Stomach (tissue), 8 donors: ENCODE measurements at regions not wholly inside any gene's neighbourhood (a gene's known extent, or its start where the extent isn't known, plus 50 kb on each side); places are given as distances from the start of the nearest gene placed in this dataset.

Source experiments
- DNase-seq, 2 donors: peaks; one replicate each; pipeline versions ENCODE4 v3.0.0 to v3.0.0-alpha.2; 2013 to 2019
- H3K27ac ChIP-seq, 5 donors: fragments of 200-600 bp in 4 of 5; sonication (generic) in 4 of 5; one replicate each; pipeline ENCODE4 v1.5.1; 2013 to 2019; ENCODE audit warnings: mild to moderate bottlenecking in 1 of 5, moderate library complexity in 1 of 5
- H3K27me3 ChIP-seq, 3 donors: fragments of 200-600 bp; sonication (generic); one replicate each; pipeline ENCODE4 v1.5.1; 2017 to 2019; ENCODE audit warnings: mixed run types in 1 of 3
- H3K36me3 ChIP-seq, 4 donors: fragments of 200-600 bp; sonication (generic); 1 replicate in 3 of 4; 2 replicates in 1 of 4; pipeline ENCODE4 v1.5.1; 2016 to 2019
- H3K4me1 ChIP-seq, 4 donors: fragments of 200-600 bp; sonication (generic); one replicate each; pipeline ENCODE4 v1.5.1; 2016 to 2019
- H3K4me3 ChIP-seq, 4 donors: fragments of 200-600 bp; sonication (generic) in 3 of 4; one replicate each; pipeline ENCODE4 v1.5.1; 2016 to 2019; ENCODE audit warnings: mild to moderate bottlenecking in 1 of 4
- H3K9me3 ChIP-seq, 4 donors: fragments of 200-600 bp; sonication (generic); one replicate each; pipeline ENCODE4 v1.5.1; 2016 to 2019
- EP300 ChIP-seq: sonication (generic); formaldehyde crosslinking; IDR thresholded peaks from one replicate; pipeline ENCODE4 v1.6.1; 2017; ENCODE audit warnings: antibody characterized with exemption
- POLR2A ChIP-seq, 4 donors: fragments of 450-650 bp; IDR thresholded peaks; one replicate each; pipeline ENCODE4 v1.6.1; 2016; ENCODE audit warnings: antibody characterized with exemption in 4 of 4, control low read depth in 2 of 4, mild to moderate bottlenecking in 1 of 4, moderate library complexity in 1 of 4
- POLR2AphosphoS5 ChIP-seq, 3 donors: sonication (generic); formaldehyde crosslinking; IDR thresholded peaks; one replicate each; pipeline ENCODE4 v1.6.1; 2016; ENCODE audit warnings: antibody characterized with exemption in 3 of 3
- WGBS, 5 donors: extraction: QIAGEN DNeasy Blood & Tissue Kit in 3 of 5; methylation state at CpG; one replicate each; pipeline versions ENCODE4 v1.1.5 to v1.1.7; 2013 to 2018; 5-methylcytosine and 5-hydroxymethylcytosine counted together
- intact Hi-C: fragments of 100-400 bp; cut with DNase I; formaldehyde crosslinking; loops from one replicate; pipeline ENCODE4 v1.15.1; 2023; ENCODE audit warnings: low total_unique reads
- TF ChIP-seq, protein P1 (sequence below), 7 experiments: fragments of 450-650 bp in 4 of 7; fragments of 200-600 bp in 3 of 7; sonication (generic) in 3 of 7; IDR thresholded peaks; one replicate each; pipeline ENCODE4 v1.5.1; 2016 to 2019; ENCODE audit warnings: antibody characterized with exemption in 7 of 7, control low read depth in 2 of 7, mild to moderate bottlenecking in 1 of 7
- donor health status: healthy with polysubstance abuse.
- donor health status: Bipolar disorder and iron deficiency.
- donor health status: healthy.

DNA sequence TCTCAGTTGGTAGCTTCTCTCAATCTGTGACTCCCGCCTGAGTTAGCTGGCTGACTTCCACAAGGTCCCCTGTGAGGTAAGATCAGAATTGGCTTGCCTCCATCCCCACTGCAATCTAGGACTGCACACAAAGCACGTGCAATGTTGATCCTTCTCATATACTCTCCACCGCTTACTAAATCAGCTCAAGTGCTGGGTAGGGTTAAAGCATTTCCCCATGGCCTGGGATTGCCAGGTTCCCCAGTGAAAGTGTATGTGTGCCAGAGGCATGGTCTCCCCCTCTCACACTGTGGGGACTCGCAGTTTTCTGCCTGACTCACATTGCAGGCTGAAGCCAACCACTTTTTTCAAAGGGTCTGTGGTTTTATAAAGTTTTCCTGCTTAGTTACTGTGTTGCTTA is 886.9 kb downstream of the FAM133A start:
- no peak overlapping the region for H3K4me3 ChIP-seq
- intact Hi-C loops: no loop called here
- no peaks in the 10 kb centered on the region for H3K9me3 ChIP-seq
- WGBS, 5 donors: 36 to 50% (median 42%) methylated on average over 1 to 4 of the region's 4 CpGs
- H3K36me3 ChIP-seq: no peaks in the 10 kb centered on the region
- no peaks in the 10 kb centered on the region for H3K4me1 ChIP-seq
- TF ChIP-seq POLR2AphosphoS5 (IDR thresholded peaks at IDR 0.05): no peak
- no peak for TF ChIP-seq EP300
- TF ChIP-seq, protein P1, sequence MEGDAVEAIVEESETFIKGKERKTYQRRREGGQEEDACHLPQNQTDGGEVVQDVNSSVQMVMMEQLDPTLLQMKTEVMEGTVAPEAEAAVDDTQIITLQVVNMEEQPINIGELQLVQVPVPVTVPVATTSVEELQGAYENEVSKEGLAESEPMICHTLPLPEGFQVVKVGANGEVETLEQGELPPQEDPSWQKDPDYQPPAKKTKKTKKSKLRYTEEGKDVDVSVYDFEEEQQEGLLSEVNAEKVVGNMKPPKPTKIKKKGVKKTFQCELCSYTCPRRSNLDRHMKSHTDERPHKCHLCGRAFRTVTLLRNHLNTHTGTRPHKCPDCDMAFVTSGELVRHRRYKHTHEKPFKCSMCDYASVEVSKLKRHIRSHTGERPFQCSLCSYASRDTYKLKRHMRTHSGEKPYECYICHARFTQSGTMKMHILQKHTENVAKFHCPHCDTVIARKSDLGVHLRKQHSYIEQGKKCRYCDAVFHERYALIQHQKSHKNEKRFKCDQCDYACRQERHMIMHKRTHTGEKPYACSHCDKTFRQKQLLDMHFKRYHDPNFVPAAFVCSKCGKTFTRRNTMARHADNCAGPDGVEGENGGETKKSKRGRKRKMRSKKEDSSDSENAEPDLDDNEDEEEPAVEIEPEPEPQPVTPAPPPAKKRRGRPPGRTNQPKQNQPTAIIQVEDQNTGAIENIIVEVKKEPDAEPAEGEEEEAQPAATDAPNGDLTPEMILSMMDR (IDR thresholded peaks at IDR 0.05): no peak
- no peak for TF ChIP-seq POLR2A (IDR thresholded peaks at IDR 0.05)
- DNase-seq: peak in 1 of 2 donors; percentile 4
- no peak overlapping the region for H3K27ac ChIP-seq
- H3K27me3 ChIP-seq: no peaks in the 10 kb centered on the region

DNA sequence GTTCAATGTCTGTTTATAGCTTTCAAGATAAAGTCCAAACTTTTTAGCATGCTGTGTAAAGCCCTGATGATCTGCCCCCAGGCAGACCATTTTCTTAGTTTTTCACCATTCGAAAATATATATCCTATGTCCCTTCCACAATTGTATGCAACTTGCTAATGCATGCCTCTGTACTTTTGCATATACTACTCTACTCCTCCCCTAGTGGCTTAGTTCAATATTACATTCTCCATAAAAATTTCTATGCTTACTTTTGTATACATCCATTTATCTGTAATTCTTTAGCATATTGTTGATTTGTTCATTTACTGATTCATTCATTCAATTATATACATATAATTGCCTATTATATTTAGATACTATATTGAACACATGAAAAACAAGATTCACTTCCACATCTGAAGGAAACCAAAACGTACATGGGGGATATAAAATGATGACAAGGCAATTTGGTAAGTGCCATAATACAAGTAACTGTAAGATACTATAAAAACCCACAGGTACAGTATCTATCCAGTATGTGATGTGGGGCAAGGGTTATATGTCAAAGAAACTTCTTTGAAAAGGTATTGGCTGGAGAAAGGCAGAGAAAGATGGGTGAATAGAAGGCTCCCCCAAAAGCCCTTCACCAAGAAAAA is 902.5 kb downstream of the FAM133A start:
- no peak for DNase-seq
- 64 to 75% (median 66%) methylated on average over 2 of the region's 2 CpGs for WGBS, 5 donors
- H3K27ac ChIP-seq: no peak overlapping the region
- no peak overlapping the region for H3K4me3 ChIP-seq
- no peaks in the 10 kb centered on the region for H3K4me1 ChIP-seq
- H3K27me3 ChIP-seq: no peaks in the 10 kb centered on the region
- H3K9me3 ChIP-seq: no peaks in the 10 kb centered on the region
- intact Hi-C loops: no loop called here
- no peaks in the 10 kb centered on the region for H3K36me3 ChIP-seq
- TF ChIP-seq POLR2AphosphoS5 (IDR thresholded peaks at IDR 0.05): no peak
- TF ChIP-seq, protein P1 (IDR thresholded peaks at IDR 0.05): peak in 1 of 7 experiments; percentile 14
- no peak for TF ChIP-seq EP300
- no peak for TF ChIP-seq POLR2A (IDR thresholded peaks at IDR 0.05)

DNA sequence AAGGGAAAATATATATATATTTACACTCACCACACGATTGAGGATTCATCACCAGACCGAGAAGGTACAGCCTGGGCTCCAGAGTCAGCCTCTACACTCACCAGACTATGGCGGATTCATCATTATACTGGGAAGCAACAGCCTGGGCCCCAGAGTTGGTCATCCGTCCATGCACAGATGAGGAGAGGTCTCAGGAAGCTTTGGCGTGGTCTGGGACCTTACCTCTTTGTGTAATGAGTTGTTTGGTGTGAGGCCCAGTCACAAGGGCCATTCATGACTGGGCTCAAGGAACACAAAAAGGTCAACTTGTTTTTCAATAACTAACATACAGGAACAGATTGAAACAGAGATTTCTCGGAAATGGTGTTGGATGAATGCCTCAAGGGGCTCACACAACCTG is 926.1 kb downstream of the FAM133A start:
- 64 to 75% (median 72%) methylated on average over 6 of the region's 6 CpGs for WGBS, 5 donors
- H3K4me3 ChIP-seq: peak overlapping the region in 1 of 4 donors; percentile 7

DNA sequence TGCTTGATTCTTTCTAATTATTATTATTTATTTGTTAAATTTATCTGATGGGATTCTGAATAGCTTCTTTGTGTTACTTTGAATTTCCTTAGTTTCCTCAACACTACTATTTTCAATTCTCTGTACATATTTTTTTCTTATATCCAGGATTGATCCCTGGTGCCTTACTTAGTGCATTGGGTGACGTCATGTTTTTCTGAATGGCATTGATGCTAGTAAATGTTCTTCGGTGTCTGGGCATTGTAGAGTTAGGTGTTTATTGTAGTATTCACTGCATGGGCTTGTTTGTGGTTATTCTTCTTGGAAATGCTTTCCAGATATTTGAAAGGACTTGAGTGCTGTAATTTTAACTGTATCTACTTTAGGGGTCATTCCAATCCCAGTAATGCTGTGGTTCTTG is 938.1 kb downstream of the FAM133A start:
- no peak overlapping the region for H3K4me3 ChIP-seq
- intact Hi-C loops: no loop called here
- H3K4me1 ChIP-seq: no peaks in the 10 kb centered on the region
- no peak overlapping the region for H3K27ac ChIP-seq
- TF ChIP-seq EP300 (no peak), POLR2AphosphoS5 (IDR thresholded peaks at IDR 0.05) (no peak), POLR2A (IDR thresholded peaks at IDR 0.05) (no peak)
- TF ChIP-seq, protein P1 (IDR thresholded peaks at IDR 0.05): no peak
- no peaks in the 10 kb centered on the region for H3K36me3 ChIP-seq
- H3K9me3 ChIP-seq: peaks cover 0 to 7% (median 3%) of the 10 kb centered on the region in 4 donors
- DNase-seq: no peak
- 88 to 93% (median 92%) methylated on average over 2 of the region's 2 CpGs for WGBS, 5 donors
- no peaks in the 10 kb centered on the region for H3K27me3 ChIP-seq

More for the DNA sequence above, 926.1 kb downstream of the FAM133A start:
- intact Hi-C loops: no loop called here
- Histone ChIP-seq H3K9me3 (no peaks in the 10 kb centered on the region), H3K27ac (no peak overlapping the region), H3K27me3 (no peaks in the 10 kb centered on the region), H3K36me3 (no peaks in the 10 kb centered on the region), H3K4me1 (no peaks in the 10 kb centered on the region)
- DNase-seq: no peak
- TF ChIP-seq, protein P1 (IDR thresholded peaks at IDR 0.05): no peak
- TF ChIP-seq EP300 (no peak), POLR2AphosphoS5 (IDR thresholded peaks at IDR 0.05) (no peak), POLR2A (IDR thresholded peaks at IDR 0.05) (no peak)
